AG09309 (cell line): ENCODE measurements at regions not wholly inside any gene's neighbourhood (a gene's known extent, or its start where the extent isn't known, plus 50 kb on each side); places are given as distances from the start of the nearest gene placed in this dataset.

Source experiments
- DNase-seq: peaks from one replicate; pipeline ENCODE4 v3.0.0-alpha.2; 2010; ENCODE audit warnings: low read depth
- H3K4me3 ChIP-seq: 2 replicates; pipeline ENCODE4 v1.5.1; 2011; ENCODE audit warnings: mild to moderate bottlenecking, low read depth, low read length, moderate library complexity; ENCODE audit not compliant: control insufficient read depth
- TF ChIP-seq, protein P1 (sequence below): IDR thresholded peaks from 2 replicates; pipeline ENCODE4 v1.5.1; 2011; ENCODE audit warnings: mild to moderate bottlenecking, low read depth, low read length, inconsistent platforms; ENCODE audit not compliant: insufficient read depth, control insufficient read depth; ENCODE audit errors: missing control alignments

DNA sequence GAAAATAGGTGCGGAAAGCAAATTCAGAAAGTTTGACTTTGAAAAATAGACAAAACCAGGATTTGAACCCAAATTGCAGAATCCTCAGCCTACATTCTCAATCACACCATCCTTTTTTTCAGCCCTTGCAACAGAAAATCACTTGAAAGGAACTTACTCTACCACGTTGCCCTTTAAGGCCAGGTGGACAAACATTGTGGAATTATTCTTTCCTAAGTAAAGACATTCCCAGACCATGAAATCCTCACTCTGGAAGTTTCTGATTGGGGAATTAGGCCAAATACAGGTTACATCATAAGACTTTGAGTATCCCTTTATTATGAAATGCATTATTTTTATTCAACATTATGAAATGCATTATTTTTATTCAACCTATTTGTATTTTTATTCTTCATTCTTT, 259.4 kb downstream of the RAD51AP2 start:
- TF ChIP-seq, protein P1, sequence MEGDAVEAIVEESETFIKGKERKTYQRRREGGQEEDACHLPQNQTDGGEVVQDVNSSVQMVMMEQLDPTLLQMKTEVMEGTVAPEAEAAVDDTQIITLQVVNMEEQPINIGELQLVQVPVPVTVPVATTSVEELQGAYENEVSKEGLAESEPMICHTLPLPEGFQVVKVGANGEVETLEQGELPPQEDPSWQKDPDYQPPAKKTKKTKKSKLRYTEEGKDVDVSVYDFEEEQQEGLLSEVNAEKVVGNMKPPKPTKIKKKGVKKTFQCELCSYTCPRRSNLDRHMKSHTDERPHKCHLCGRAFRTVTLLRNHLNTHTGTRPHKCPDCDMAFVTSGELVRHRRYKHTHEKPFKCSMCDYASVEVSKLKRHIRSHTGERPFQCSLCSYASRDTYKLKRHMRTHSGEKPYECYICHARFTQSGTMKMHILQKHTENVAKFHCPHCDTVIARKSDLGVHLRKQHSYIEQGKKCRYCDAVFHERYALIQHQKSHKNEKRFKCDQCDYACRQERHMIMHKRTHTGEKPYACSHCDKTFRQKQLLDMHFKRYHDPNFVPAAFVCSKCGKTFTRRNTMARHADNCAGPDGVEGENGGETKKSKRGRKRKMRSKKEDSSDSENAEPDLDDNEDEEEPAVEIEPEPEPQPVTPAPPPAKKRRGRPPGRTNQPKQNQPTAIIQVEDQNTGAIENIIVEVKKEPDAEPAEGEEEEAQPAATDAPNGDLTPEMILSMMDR, result no peak
- no peak for DNase-seq
- H3K4me3 ChIP-seq, result no peak overlapping the region

DNA sequence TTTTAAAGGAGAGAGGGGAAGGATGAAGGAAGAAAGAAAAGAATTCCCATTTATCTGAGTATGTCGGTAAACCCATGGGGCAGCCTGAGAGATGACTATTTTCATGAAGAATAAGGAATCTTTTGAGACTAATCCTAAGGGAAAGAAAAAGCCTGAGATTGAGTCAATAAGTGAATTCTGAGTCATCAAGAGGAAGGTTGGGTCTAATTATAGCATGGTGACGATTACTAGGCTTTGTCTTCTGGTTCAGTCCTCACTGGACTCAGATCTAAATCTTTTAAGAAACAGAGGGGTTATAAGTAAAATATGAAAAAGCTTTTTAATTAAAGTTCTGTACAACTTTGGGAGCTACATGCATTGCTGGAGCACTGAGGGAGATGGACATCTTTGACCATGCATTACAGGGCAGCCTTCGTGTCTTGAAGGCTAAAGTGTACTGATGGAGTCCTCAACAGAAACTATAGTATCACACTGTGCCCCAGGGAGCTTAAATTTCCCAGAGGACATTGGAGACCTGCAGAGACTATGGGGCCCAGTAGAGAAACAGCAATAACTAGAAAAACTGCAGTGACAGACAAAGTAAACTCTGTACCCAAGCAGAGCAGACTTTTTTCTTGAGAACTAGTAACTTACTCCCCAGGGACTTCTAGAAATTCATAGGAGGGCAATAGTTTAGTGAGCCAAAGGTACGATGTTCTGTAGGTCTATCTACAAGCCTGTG, 260.9 kb downstream of the RAD51AP2 start:
- TF ChIP-seq, protein P1, result no peak
- H3K4me3 ChIP-seq, result no peak overlapping the region
- peak; percentile 32 for DNase-seq

DNA sequence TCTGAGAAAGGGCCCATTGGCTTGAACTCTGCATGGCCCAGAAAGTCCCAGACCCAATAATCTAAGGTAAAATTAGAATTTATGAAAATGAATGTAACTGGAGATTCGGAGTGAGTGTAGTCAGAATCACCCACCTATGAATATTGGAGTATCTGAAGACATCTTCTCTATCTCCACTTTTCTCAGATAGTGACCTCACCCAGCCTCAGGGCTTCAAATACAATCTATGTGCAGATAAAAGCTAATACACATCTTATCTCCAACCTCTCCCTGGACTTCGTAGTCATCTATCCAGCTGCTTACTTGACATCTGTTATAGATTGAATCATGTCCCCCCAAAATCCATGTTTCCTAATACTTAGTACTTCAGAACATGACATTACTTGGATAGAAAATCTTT, 263.2 kb downstream of the RAD51AP2 start:
- H3K4me3 ChIP-seq, result no peak overlapping the region
- TF ChIP-seq, protein P1, result no peak
- no peak for DNase-seq

DNA sequence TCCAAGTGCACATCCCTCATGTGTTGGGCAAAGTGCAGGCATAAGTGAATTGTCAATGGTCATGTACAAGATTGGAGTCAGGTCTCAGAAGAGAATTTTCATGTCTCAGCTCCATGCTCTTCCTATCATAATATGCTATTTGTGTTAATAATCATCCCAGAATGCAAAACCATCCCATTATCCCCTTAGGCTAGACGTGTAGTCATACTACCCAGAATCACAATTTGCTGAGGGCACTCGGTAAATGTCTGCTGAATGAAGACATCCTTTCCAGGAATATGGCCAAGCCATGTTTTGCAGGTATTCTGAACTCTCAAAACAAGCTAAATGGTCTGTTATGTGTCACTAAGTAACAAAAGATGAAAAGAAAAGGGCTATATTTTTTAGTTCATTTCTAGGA, 263.8 kb downstream of the RAD51AP2 start:
- DNase-seq, result no peak
- TF ChIP-seq, protein P1, result no peak

DNA sequence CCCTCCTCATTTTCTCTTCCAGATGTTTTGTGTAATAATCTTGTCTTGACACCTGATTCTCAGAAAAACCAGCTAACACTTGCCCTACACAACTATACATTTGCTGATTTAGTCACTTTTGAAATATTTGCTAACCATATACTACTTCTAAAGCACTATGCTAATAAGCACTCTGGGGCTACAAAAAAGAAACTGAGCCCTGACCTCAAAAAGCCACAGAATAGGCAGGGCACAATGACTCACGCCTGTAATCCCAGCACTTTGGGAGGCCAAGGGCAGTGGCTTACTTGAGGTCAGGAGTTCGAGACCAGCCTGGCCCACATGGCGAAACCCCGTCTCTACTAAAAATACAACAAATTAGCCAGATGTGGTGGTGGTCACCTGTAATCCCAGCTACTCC, 266.0 kb downstream of the RAD51AP2 start:
- no peak for DNase-seq
- H3K4me3 ChIP-seq, result no peak overlapping the region
- TF ChIP-seq, protein P1, result no peak

More for the DNA sequence above, 263.8 kb downstream of the RAD51AP2 start:
- H3K4me3 ChIP-seq, result no peak overlapping the region

DNA sequence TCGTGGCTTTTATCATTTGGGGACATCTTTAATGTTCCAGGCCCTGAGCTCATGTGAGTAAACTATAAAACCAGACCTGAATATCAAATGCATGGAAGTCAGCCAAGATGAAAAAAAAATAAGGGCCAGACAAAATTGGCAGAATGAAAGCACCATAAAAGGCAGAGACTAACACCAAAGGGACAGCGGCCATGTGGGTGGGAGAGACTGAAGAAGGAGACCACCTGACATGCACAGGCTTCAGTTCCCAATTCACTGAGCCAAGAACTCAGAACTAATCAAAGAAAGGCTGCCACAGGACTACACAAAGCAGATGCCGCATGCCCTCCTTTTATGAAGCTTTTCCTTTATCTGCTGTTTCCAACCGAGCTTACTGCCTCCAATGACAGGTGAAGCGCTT, 267.1 kb downstream of the RAD51AP2 start:
- TF ChIP-seq, protein P1, result no peak
- H3K4me3 ChIP-seq, result no peak overlapping the region
- DNase-seq, result no peak
